Endodermal cell (in vitro differentiated cells): ENCODE measurements at regions not wholly inside any gene's neighbourhood (a gene's known extent, or its start where the extent isn't known, plus 50 kb on each side); places are given as distances from the start of the nearest gene placed in this dataset.

Experiments used
- DNase-seq: peaks from one replicate; pipeline ENCODE4 v3.0.0-alpha.2; 2017
- H3K27ac ChIP-seq: 2 replicates; pipeline ENCODE4 v1.5.1; 2013; ENCODE audit warnings: mild to moderate bottlenecking, low read depth, low read length, moderate library complexity
- H3K27me3 ChIP-seq: 2 replicates; pipeline ENCODE4 v1.6.1; 2013; ENCODE audit warnings: mild to moderate bottlenecking, low read length, moderate library complexity; ENCODE audit not compliant: insufficient read depth, control insufficient read depth, poor library complexity, severe bottlenecking
- H3K36me3 ChIP-seq: 2 replicates; pipeline ENCODE4 v1.7.0; 2013; ENCODE audit warnings: mild to moderate bottlenecking, low read length, moderate library complexity; ENCODE audit not compliant: control insufficient read depth, insufficient read depth
- H3K4me1 ChIP-seq: one replicate; pipeline ENCODE4 v1.7.0; 2013; ENCODE audit warnings: low read length; ENCODE audit not compliant: control insufficient read depth, insufficient read depth
- H3K4me3 ChIP-seq: 2 replicates; pipeline ENCODE4 v1.5.1; 2013; ENCODE audit warnings: mild to moderate bottlenecking, low read length, moderate library complexity
- H3K9ac ChIP-seq: 2 replicates; pipeline ENCODE4 v1.6.1; 2013; ENCODE audit warnings: mild to moderate bottlenecking, low read length, moderate library complexity; ENCODE audit not compliant: poor library complexity, severe bottlenecking; ENCODE audit errors: extremely low read depth
- H3K9me3 ChIP-seq: 2 replicates; pipeline ENCODE4 v1.6.1; 2013; ENCODE audit warnings: mild to moderate bottlenecking, low read length, moderate library complexity; ENCODE audit not compliant: control insufficient read depth
- H3K27ac Mint-ChIP-seq: 2 replicates; pipeline ENCODE4 v1.8.0; 2020; ENCODE audit warnings: mixed read lengths
- H3K27me3 Mint-ChIP-seq: 2 replicates; pipeline ENCODE4 v1.8.0; 2021; ENCODE audit warnings: mild to moderate bottlenecking, mixed read lengths; ENCODE audit not compliant: insufficient read depth
- H3K36me3 Mint-ChIP-seq: 2 replicates; pipeline ENCODE4 v1.8.0; 2020; ENCODE audit warnings: low read depth, mixed read lengths
- H3K4me1 Mint-ChIP-seq: 2 replicates; pipeline ENCODE4 v1.8.0; 2020; ENCODE audit warnings: mixed read lengths
- H3K4me3 Mint-ChIP-seq: 2 replicates; pipeline ENCODE4 v1.8.0; 2020; ENCODE audit warnings: mild to moderate bottlenecking, moderate library complexity, mixed read lengths
- H3K9me3 Mint-ChIP-seq: 2 replicates; pipeline ENCODE4 v1.8.0; 2020; ENCODE audit warnings: mild to moderate bottlenecking, mixed read lengths
- CTCF ChIP-seq: fragments of 200-600 bp; sonication (generic); conservative IDR thresholded peaks from 2 replicates; pipeline ENCODE4 v1.5.0; 2021; ENCODE audit warnings: antibody characterized with exemption, mild to moderate bottlenecking
- WGBS, 2 experiments: methylation state at CpG; one replicate each; pipeline versions ENCODE4 v1.1.5 to v1.1.7; 2013; ENCODE audit warnings: missing lambda C conversion rate in 2 of 2, mixed read lengths in 1 of 2; ENCODE audit not compliant: insufficient coverage in 1 of 2, insufficient read length in 1 of 2; 5-methylcytosine and 5-hydroxymethylcytosine counted together

DNA sequence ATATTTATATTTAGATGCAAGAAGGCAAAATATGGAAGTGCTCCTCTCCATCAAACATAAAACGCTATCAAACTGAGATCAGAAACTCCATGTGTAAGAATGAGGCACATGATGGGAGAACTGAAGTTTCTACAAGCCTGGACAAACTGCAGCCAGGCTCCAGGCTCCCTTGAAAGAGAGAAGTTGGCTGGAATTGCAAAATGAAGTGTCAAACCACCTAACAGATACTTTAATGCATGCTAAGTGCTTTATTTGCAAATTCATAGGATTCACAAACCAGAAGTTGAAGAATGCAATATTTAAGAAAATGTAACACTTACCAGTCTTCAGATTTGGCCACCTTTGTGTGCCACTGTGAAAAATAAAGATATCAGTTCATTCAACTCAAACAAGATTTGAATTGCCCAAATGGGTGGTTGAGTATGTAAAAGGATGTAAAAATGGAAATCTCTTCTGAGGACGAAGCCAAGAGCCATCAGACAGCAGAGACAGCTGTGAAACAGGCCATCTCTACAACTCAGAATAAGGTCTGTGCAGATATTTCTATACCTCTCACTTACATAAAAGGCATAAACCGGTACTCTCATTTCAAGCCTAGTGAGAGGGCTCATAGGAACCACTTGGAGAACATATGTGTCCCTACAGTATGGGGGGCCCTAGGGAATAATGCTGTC is 87.0 kb downstream of the DPPA2 start:
- Histone ChIP-seq H3K36me3 (no peaks in the 10 kb centered on the region), H3K4me1 (no peaks in the 10 kb centered on the region), H3K4me3 (no peak overlapping the region), H3K27ac (no peak overlapping the region), H3K9me3 (peaks cover 7% of the 10 kb centered on the region), H3K27me3 (no peaks in the 10 kb centered on the region), H3K9ac (no peak overlapping the region)
- H3K27me3 Mint-ChIP-seq, result no peaks in the 10 kb centered on the region
- no peak for DNase-seq
- TF ChIP-seq CTCF, result no peak
- no peaks in the 10 kb centered on the region for H3K36me3 Mint-ChIP-seq
- H3K9me3 Mint-ChIP-seq, result peaks cover 17% of the 10 kb centered on the region
- H3K27ac Mint-ChIP-seq, result no peak overlapping the region
- H3K4me1 Mint-ChIP-seq, result no peaks in the 10 kb centered on the region
- WGBS, 2 experiments, result 96% methylated on average over 3 of the region's 3 CpGs; no CpG with 5 or more reads in 1 of the 2 experiments
- H3K4me3 Mint-ChIP-seq, result no peak overlapping the region

DNA sequence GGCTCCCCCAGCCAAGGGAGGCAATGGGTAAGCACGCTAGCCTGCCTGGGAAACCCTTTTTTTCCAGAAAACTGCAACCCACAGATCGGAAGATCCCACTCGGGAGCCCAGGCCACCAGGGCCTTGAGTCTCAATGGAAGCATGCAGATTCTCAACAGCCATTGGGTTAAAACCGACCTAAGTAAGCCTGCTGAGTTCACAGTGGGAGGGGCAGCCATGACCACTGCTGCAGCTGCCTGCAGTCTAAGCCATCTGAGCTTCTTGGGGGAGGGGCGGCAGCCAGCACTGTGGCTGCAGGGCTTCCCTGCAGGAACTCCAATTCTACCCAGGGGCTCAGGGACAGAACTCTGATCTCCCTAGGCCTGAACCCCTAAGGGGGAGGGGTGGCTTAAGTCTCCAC is 82.0 kb downstream of the DPPA2 start:
- Histone ChIP-seq H3K9ac (no peak overlapping the region), H3K4me3 (no peak overlapping the region), H3K36me3 (no peaks in the 10 kb centered on the region), H3K9me3 (peaks cover 7% of the 10 kb centered on the region), H3K27ac (no peak overlapping the region), H3K27me3 (no peaks in the 10 kb centered on the region), H3K4me1 (no peaks in the 10 kb centered on the region)
- Mint-ChIP-seq H3K4me3 (no peak overlapping the region), H3K27me3 (no peaks in the 10 kb centered on the region), H3K4me1 (peaks cover 3% of the 10 kb centered on the region), H3K27ac (no peak overlapping the region), H3K36me3 (no peaks in the 10 kb centered on the region), H3K9me3 (peaks cover 20% of the 10 kb centered on the region)
- WGBS, 2 experiments, result 0 to 72% methylated on average over 1 to 5 of the region's 5 CpGs
- peak; percentile 77 for DNase-seq
- TF ChIP-seq CTCF, result no peak

- Histone ChIP-seq H3K27me3 (no peaks in the 10 kb centered on the region), H3K27ac (no peak overlapping the region), H3K4me1 (no peaks in the 10 kb centered on the region), H3K36me3 (no peaks in the 10 kb centered on the region), H3K9ac (no peak overlapping the region), H3K9me3 (no peaks in the 10 kb centered on the region), H3K4me3 (no peak overlapping the region)
- H3K27ac Mint-ChIP-seq, result no peak overlapping the region
- no peak overlapping the region for H3K4me3 Mint-ChIP-seq
- peaks cover 3% of the 10 kb centered on the region for H3K9me3 Mint-ChIP-seq
- H3K27me3 Mint-ChIP-seq, result no peaks in the 10 kb centered on the region
- no peak for TF ChIP-seq CTCF
- H3K36me3 Mint-ChIP-seq, result no peaks in the 10 kb centered on the region
- no peaks in the 10 kb centered on the region for H3K4me1 Mint-ChIP-seq
- WGBS, 2 experiments, result 68 to 74% methylated on average over 3 to 5 of the region's 5 CpGs
- DNase-seq, result no peak
These were observed 74.7 kb downstream of the DPPA2 start for GRCh38 chr3:109241459-109242186.
